Brain microvascular endothelial cell (primary cell): ENCODE measurements at regions not wholly inside any gene's neighbourhood (a gene's known extent, or its start where the extent isn't known, plus 50 kb on each side); places are given as distances from the start of the nearest gene placed in this dataset.

Source experiments
- DNase-seq: peaks from one replicate; pipeline ENCODE4 v3.0.0-alpha.2; 2020
- H3K27ac ChIP-seq: fragments of 250-450 bp; sonication (Bioruptor Pico); 2 replicates; pipeline ENCODE4 v1.5.1; 2020; ENCODE audit warnings: mild to moderate bottlenecking, moderate library complexity
- H3K27me3 ChIP-seq: fragments of 250-450 bp; sonication (Bioruptor Pico); replicated peaks from 2 replicates; pipeline ENCODE4 v1.5.1; 2020; ENCODE audit warnings: mild to moderate bottlenecking
- H3K36me3 ChIP-seq: fragments of 250-450 bp; sonication (Bioruptor Pico); replicated peaks from 2 replicates; pipeline ENCODE4 v1.5.1; 2020; ENCODE audit warnings: mild to moderate bottlenecking
- H3K4me3 ChIP-seq: 2 replicates; pipeline ENCODE4 v1.5.1; 2011; ENCODE audit warnings: low read depth, mild to moderate bottlenecking, control low read depth, low read length, moderate library complexity
- in situ Hi-C: cut with HindIII; loops from 2 replicates; pipeline ENCODE4 v1.10.0; 2017; ENCODE audit warnings: low sequenced_read_pairs, low pct_ligation_motif_present
- TF ChIP-seq, protein P1 (sequence below): IDR thresholded peaks from 2 replicates; pipeline ENCODE4 v1.5.1; 2011; ENCODE audit warnings: low read depth, mild to moderate bottlenecking, moderate library complexity, low read length, control low read depth, inconsistent platforms; ENCODE audit errors: missing control alignments

- TF ChIP-seq, protein P1, sequence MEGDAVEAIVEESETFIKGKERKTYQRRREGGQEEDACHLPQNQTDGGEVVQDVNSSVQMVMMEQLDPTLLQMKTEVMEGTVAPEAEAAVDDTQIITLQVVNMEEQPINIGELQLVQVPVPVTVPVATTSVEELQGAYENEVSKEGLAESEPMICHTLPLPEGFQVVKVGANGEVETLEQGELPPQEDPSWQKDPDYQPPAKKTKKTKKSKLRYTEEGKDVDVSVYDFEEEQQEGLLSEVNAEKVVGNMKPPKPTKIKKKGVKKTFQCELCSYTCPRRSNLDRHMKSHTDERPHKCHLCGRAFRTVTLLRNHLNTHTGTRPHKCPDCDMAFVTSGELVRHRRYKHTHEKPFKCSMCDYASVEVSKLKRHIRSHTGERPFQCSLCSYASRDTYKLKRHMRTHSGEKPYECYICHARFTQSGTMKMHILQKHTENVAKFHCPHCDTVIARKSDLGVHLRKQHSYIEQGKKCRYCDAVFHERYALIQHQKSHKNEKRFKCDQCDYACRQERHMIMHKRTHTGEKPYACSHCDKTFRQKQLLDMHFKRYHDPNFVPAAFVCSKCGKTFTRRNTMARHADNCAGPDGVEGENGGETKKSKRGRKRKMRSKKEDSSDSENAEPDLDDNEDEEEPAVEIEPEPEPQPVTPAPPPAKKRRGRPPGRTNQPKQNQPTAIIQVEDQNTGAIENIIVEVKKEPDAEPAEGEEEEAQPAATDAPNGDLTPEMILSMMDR = no peak
- no peak overlapping the region for H3K27ac ChIP-seq
- no peaks in the 10 kb centered on the region for H3K36me3 ChIP-seq
- no peak for DNase-seq
- no peaks in the 10 kb centered on the region for H3K27me3 ChIP-seq
- no peak overlapping the region for H3K4me3 ChIP-seq
- in situ Hi-C loops = no loop called here
These were observed 583.9 kb upstream of the DIPK2B start for GRCh38 chrX:45784590-45784989.

- no peaks in the 10 kb centered on the region for H3K36me3 ChIP-seq
- in situ Hi-C loops = no loop called here
- no peak overlapping the region for H3K4me3 ChIP-seq
- no peak overlapping the region for H3K27ac ChIP-seq
- DNase-seq = no peak
- H3K27me3 ChIP-seq = no peaks in the 10 kb centered on the region
- TF ChIP-seq, protein P1 = no peak
These were observed 582.3 kb upstream of the DIPK2B start for GRCh38 chrX:45783002-45783401.

GRCh38 chrX:45781901-45782553 is 581.4 kb upstream of the DIPK2B start:
- in situ Hi-C loops = no loop called here
- no peak overlapping the region for H3K4me3 ChIP-seq
- H3K27ac ChIP-seq = peak overlapping the region; percentile 29
- H3K36me3 ChIP-seq = no peaks in the 10 kb centered on the region
- no peaks in the 10 kb centered on the region for H3K27me3 ChIP-seq
- DNase-seq = no peak
- TF ChIP-seq, protein P1 = peak; percentile 50

- TF ChIP-seq, protein P1 = no peak
- Histone ChIP-seq H3K27me3 (no peaks in the 10 kb centered on the region), H3K4me3 (no peak overlapping the region), H3K36me3 (no peaks in the 10 kb centered on the region), H3K27ac (no peak overlapping the region)
- DNase-seq = no peak
- in situ Hi-C loops = no loop called here
These were observed 577.9 kb upstream of the DIPK2B start for GRCh38 chrX:45778616-45779015.

DNA sequence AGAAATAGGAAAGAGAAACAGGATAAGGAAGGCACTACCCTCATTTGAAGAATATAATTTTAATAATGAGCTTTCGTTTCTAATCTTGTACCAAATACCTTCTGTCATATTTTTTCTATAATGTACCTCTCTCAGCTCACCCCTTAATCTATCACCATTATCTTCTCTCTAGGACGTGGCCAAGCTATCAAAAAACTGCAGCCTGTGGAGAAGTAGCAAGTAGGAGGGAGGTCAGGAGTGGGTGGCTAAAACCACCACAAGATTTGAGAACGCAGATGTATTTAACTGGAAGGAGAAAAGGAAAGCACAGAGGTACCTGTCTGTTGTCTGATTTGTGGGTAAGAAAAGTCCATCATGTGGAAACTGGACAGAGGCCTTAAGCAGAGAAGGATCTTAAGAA is 576.7 kb upstream of the DIPK2B start:
- H3K36me3 ChIP-seq = no peaks in the 10 kb centered on the region
- no peak overlapping the region for H3K4me3 ChIP-seq
- no peak overlapping the region for H3K27ac ChIP-seq
- TF ChIP-seq, protein P1 = no peak
- in situ Hi-C loops = no loop called here
- DNase-seq = no peak
- H3K27me3 ChIP-seq = no peaks in the 10 kb centered on the region

DNA sequence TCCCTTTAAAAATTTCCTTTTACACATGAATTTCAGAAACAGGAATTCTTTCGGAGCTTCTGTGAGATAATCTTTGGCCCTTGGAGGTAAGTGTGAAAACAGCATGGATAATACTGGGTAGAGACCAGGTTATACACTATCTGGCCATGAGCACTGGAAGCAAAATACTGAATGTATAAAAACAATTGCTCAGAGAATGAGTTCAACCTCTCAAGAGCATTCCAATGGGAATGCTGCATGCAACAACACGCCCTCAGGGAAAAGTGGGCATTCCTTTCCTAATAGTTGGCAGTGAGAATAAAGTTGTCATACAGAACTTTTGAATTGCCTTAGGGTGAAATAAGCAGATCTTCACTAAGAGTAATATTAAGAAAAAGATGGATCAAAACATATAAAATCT is 574.8 kb upstream of the DIPK2B start:
- in situ Hi-C loops = no loop called here
- Histone ChIP-seq H3K36me3 (no peaks in the 10 kb centered on the region), H3K27me3 (no peaks in the 10 kb centered on the region), H3K27ac (peak overlapping the region; percentile 51), H3K4me3 (no peak overlapping the region)
- no peak for DNase-seq
- TF ChIP-seq, protein P1 = no peak
